GM12878 (cell line): ENCODE measurements at regions not wholly inside any gene's neighbourhood (a gene's known extent, or its start where the extent isn't known, plus 50 kb on each side); places are given as distances from the start of the nearest gene placed in this dataset.

ENCODE experiments used
- ATAC-seq: fragments of 200-7000 bp; cut with Tn5 transposase; 3 replicates; pipeline ENCODE4 v1.9.1; 2020; ENCODE audit warnings: mild to moderate bottlenecking, moderate library complexity
- BruUV-seq: library from RNA; stranded (reverse); fragments of 400-500 nt; replicated peaks from 2 replicates; lab custom pipeline; 2021; lab: Mats Ljungman, UMichigan
- CTCF ChIA-PET: fragments of 300-600 bp; sonication (Branson Sonifier 250); formaldehyde crosslinking; extraction: SDS; loops from one replicate; lab custom pipeline; 2021; ENCODE audit warnings: inconsistent platforms; lab: Yijun Ruan, JAX
- POLR2A ChIA-PET: fragments of 350-600 bp; formaldehyde crosslinking; extraction: SDS; loops from one replicate; lab custom pipeline; 2021; ENCODE audit warnings: inconsistent platforms; lab: Charles Lee
- RAD21 ChIA-PET: fragments of 300-600 bp; sonication (Branson Sonifier 250); formaldehyde crosslinking; loops from one replicate; lab custom pipeline; 2023; ENCODE audit warnings: antibody characterized with exemption; ENCODE audit not compliant: unreplicated experiment; lab: Charles Lee
- SMC1A ChIA-PET: fragments of 300-600 bp; sonication (Branson Sonifier 250); formaldehyde crosslinking; loops from one replicate; lab custom pipeline; 2023; ENCODE audit not compliant: unreplicated experiment, uncharacterized antibody; lab: Charles Lee
- DNase-seq: peaks from one replicate; pipeline ENCODE4 v3.0.0-alpha.2; 2011; ENCODE audit warnings: low read depth, low spot score
- FAIRE-seq: peaks from 3 replicates; lab custom pipeline; 2011; peaks lifted over from hg19 to GRCh38; lab: Jason Lieb, UNC
- H2AFZ ChIP-seq: 2 replicates; pipeline ENCODE4 v1.6.0; 2011; ENCODE audit warnings: low read depth, low read length, control low read depth; ENCODE audit not compliant: control insufficient read depth
- H3K27ac ChIP-seq: 2 replicates; pipeline ENCODE4 v1.5.1; 2011; ENCODE audit warnings: control low read depth; ENCODE audit not compliant: control insufficient read depth, insufficient read depth
- H3K27me3 ChIP-seq, 2 experiments: replicated peaks in 1 of 2; 2 replicates each; pipeline versions ENCODE4 v1.6.0 to v1.6.1; 2011; ENCODE audit warnings: low read length in 1 of 2; ENCODE audit not compliant: control insufficient read depth in 2 of 2, insufficient read depth in 2 of 2
- H3K36me3 ChIP-seq, 2 experiments: 2 replicates each; pipeline ENCODE4 v1.5.1; 2011; ENCODE audit warnings: low read length in 1 of 2; ENCODE audit not compliant: control insufficient read depth in 2 of 2, insufficient read depth in 2 of 2
- H3K4me1 ChIP-seq: 2 replicates; pipeline ENCODE4 v1.6.1; 2011; ENCODE audit warnings: mild to moderate bottlenecking, low read length, moderate library complexity, mixed read lengths; ENCODE audit not compliant: control insufficient read depth, insufficient read depth
- H3K4me2 ChIP-seq: 2 replicates; pipeline ENCODE4 v1.6.0; 2011; ENCODE audit warnings: control low read depth; ENCODE audit not compliant: control insufficient read depth, insufficient read depth
- H3K4me3 ChIP-seq: fragments of 200-600 bp; sonication (generic); 2 replicates; pipeline ENCODE4 v1.5.1; 2016
- H3K79me2 ChIP-seq: 2 replicates; pipeline ENCODE4 v1.6.0; 2011; ENCODE audit warnings: low read length; ENCODE audit not compliant: control insufficient read depth, insufficient read depth
- H3K9ac ChIP-seq: 2 replicates; pipeline ENCODE4 v1.8.0; 2011; ENCODE audit warnings: low read length, control low read depth, mixed read lengths; ENCODE audit not compliant: control insufficient read depth, insufficient read depth
- H3K9me3 ChIP-seq: replicated peaks from 3 replicates; pipeline ENCODE4 v1.5.1; 2011; ENCODE audit warnings: mild to moderate bottlenecking, low read length; ENCODE audit not compliant: control insufficient read depth, insufficient read depth
- H4K20me1 ChIP-seq: 2 replicates; pipeline ENCODE4 v1.6.0; 2011; ENCODE audit not compliant: control insufficient read depth, insufficient read depth
- CHD2 ChIP-seq: IDR thresholded peaks from 2 replicates; pipeline ENCODE4 v1.6.1; 2011; ENCODE audit warnings: low read depth, low read length, improper control_type of control experiment, borderline replicate concordance
- MEF2B ChIP-seq: fragments of 450-650 bp; IDR thresholded peaks from 2 replicates; pipeline ENCODE4 v1.6.1; 2018; ENCODE audit warnings: mild to moderate bottlenecking, moderate library complexity; ENCODE audit not compliant: partially characterized antibody, poor library complexity, severe bottlenecking
- NBN ChIP-seq: fragments of 450-650 bp; IDR thresholded peaks from 2 replicates; pipeline ENCODE4 v1.6.1; 2016
- POU2F2 ChIP-seq: IDR thresholded peaks from 3 replicates; pipeline ENCODE4 v1.6.1; 2011; ENCODE audit warnings: low read depth, mild to moderate bottlenecking, low read length, borderline replicate concordance
- SMC3 ChIP-seq: IDR thresholded peaks from 2 replicates; pipeline ENCODE4 v1.6.1; 2011; ENCODE audit warnings: low read length, improper control_type of control experiment, borderline replicate concordance
- SPI1 ChIP-seq: IDR thresholded peaks from 2 replicates; pipeline ENCODE4 v1.6.1; 2011; ENCODE audit warnings: low read depth, mild to moderate bottlenecking, low read length, moderate library complexity, borderline replicate concordance; ENCODE audit not compliant: insufficient read depth
- TCF7 ChIP-seq: IDR thresholded peaks from 2 replicates; pipeline ENCODE4 v1.6.1; 2014; ENCODE audit warnings: antibody characterized with exemption, borderline replicate concordance
- WGBS: methylation state at CpG from one replicate; pipeline ENCODE4 v1.1.6; 2016; ENCODE audit warnings: low lambda C conversion rate; ENCODE audit not compliant: insufficient replicate concordance, insufficient coverage; ENCODE audit errors: missing lambda C conversion rate; 5-methylcytosine and 5-hydroxymethylcytosine counted together
- in situ Hi-C: fragments of 300-500 bp; cut with MboI; formaldehyde crosslinking; loops from 9 replicates; pipeline ENCODE4 v1.14.3; 2018; ENCODE audit warnings: mixed read lengths
- intact Hi-C: fragments of 100-400 bp; cut with micrococcal nuclease; formaldehyde crosslinking; loops from one replicate; pipeline ENCODE4 v1.14.2; 2022; ENCODE audit not compliant: unreplicated experiment
- TF ChIP-seq, protein P1 (sequence below): IDR thresholded peaks from 2 replicates; pipeline ENCODE4 v1.6.1; 2012; ENCODE audit warnings: mild to moderate bottlenecking, low read depth, low read length

DNA sequence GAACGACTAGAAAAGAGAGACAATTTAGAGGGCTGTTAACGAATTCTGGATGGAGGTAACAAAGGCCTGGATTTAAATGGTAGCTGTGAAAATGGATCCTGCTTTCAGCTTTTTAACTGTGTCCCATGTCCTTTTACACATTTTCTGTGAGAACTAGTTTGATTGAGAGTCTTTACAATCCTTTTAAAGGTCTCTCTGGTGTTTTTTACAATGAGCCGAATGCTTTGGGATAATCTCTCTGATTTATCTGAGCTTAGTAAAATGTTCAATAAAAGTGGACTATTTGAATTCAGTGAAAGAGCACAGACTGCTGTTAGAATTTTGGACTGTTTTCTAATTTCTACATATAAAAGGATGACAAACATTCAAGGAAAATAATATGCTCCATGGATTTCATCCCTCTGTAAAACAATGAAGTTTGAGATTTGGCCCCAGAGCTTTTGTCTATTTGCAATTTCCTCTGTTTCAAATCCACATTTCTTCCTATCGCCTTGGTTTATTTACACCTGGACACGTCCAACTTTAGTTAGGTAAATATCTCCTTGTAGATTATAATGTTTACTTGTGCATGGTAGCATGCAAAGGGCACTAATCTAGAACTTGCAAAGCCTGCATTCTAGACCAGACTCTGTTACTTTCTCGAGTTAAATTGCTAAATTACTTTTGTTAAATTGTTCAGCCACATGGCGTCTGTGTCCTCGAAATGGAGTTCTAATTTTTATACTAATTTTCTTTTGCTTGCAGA is 871.0 kb upstream of the CITED2 start (continued):
- TF ChIP-seq SMC3 (no peak), NBN (no peak), TCF7 (no peak)

DNA sequence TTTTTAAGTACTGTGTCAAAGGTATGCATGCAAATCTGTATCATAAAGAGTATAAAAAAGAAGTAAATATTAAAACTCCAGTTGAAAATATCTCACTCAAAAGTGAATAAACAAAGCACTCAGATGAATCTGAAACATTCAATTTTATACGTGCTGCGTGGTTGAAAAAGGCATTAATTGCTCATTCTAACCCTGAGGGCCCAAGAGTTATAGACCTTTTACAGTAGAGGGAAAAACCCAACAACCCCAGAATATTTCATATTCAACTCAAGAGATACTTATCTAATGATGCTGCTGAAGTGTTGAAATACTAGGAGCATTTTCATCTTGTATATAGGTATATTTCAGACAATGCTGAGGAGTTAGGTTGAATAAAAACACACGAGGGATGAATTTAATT is 862.8 kb upstream of the CITED2 start:
- FAIRE-seq (no peak), ATAC-seq (no peak), DNase-seq (no peak)
- Histone ChIP-seq H3K9ac (no peak overlapping the region), H3K9me3 (no peaks in the 10 kb centered on the region), H2AFZ (no peak overlapping the region), H3K27me3 (no peaks in the 10 kb centered on the region), H4K20me1 (no peaks in the 10 kb centered on the region), H3K27ac (no peak overlapping the region), H3K36me3 (no peaks in the 10 kb centered on the region), H3K4me2 (no peak overlapping the region), H3K79me2 (no peaks in the 10 kb centered on the region), H3K4me3 (no peak overlapping the region), H3K4me1 (no peaks in the 10 kb centered on the region)
- POLR2A ChIA-PET: no interaction called here
- intact Hi-C loops: no loop called here
- CTCF ChIA-PET: no interaction called here
- BruUV-seq: no TSS peak
- WGBS: 10% methylated on average over 3 of the region's 3 CpGs
- RAD21 ChIA-PET: interaction anchor here (0.5 kb wide), 1 partner anchor 1206 kb away, joined by 3 read pairs; no protein-coding TSS in a partner anchor
- TF ChIP-seq, protein P1, sequence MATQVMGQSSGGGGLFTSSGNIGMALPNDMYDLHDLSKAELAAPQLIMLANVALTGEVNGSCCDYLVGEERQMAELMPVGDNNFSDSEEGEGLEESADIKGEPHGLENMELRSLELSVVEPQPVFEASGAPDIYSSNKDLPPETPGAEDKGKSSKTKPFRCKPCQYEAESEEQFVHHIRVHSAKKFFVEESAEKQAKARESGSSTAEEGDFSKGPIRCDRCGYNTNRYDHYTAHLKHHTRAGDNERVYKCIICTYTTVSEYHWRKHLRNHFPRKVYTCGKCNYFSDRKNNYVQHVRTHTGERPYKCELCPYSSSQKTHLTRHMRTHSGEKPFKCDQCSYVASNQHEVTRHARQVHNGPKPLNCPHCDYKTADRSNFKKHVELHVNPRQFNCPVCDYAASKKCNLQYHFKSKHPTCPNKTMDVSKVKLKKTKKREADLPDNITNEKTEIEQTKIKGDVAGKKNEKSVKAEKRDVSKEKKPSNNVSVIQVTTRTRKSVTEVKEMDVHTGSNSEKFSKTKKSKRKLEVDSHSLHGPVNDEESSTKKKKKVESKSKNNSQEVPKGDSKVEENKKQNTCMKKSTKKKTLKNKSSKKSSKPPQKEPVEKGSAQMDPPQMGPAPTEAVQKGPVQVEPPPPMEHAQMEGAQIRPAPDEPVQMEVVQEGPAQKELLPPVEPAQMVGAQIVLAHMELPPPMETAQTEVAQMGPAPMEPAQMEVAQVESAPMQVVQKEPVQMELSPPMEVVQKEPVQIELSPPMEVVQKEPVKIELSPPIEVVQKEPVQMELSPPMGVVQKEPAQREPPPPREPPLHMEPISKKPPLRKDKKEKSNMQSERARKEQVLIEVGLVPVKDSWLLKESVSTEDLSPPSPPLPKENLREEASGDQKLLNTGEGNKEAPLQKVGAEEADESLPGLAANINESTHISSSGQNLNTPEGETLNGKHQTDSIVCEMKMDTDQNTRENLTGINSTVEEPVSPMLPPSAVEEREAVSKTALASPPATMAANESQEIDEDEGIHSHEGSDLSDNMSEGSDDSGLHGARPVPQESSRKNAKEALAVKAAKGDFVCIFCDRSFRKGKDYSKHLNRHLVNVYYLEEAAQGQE: no peak
- no peak for TF ChIP-seq SPI1
- TF ChIP-seq CHD2: no peak
- no peak for TF ChIP-seq MEF2B
- TF ChIP-seq POU2F2: no peak
- SMC1A ChIA-PET: no interaction called here
- in situ Hi-C loops: no loop called here
